Body of pancreas (tissue), 4 donors: ENCODE measurements at regions not wholly inside any gene's neighbourhood (a gene's known extent, or its start where the extent isn't known, plus 50 kb on each side); places are given as distances from the start of the nearest gene placed in this dataset.

Experiments used
- CTCF ChIP-seq, 7 experiments: fragments of 450-650 bp in 4 of 7; fragments of 200-600 bp in 3 of 7; sonication (generic) in 3 of 7; IDR thresholded peaks; one replicate each; pipeline ENCODE4 v1.5.1; 2016 to 2019; ENCODE audit warnings: antibody characterized with exemption in 7 of 7
- POLR2A ChIP-seq, 3 donors: fragments of 450-650 bp; IDR thresholded peaks; one replicate each; pipeline ENCODE4 v1.6.1; 2016; ENCODE audit warnings: antibody characterized with exemption in 3 of 3, mild to moderate bottlenecking in 2 of 3

GRCh38 chr6:76852776-76853175, 610.5 kb downstream of the HTR1B start:
- TF ChIP-seq CTCF (IDR thresholded peaks at IDR 0.05) (no peak), POLR2A (IDR thresholded peaks at IDR 0.05) (no peak)
